Coronary artery (tissue), 2 donors: ENCODE measurements at regions not wholly inside any gene's neighbourhood (a gene's known extent, or its start where the extent isn't known, plus 50 kb on each side); places are given as distances from the start of the nearest gene placed in this dataset.
"Not testable (repeated sequence)": the region's sequence is repeated elsewhere in the genome, so short reads cannot be mapped to it uniquely, and the experiment has no call there.

Experiments
- DNase-seq: peaks from one replicate; pipeline ENCODE4 v3.0.0-alpha.2; 2017; ENCODE audit warnings: low spot score
- H3K27ac ChIP-seq, 2 donors: fragments of 200-600 bp; sonication (generic); one replicate each; pipeline ENCODE4 v1.5.1; 2016 to 2019
- H3K4me3 ChIP-seq: fragments of 200-600 bp; sonication (generic); 2 replicates; pipeline ENCODE4 v1.5.1; 2016; ENCODE audit warnings: mild to moderate bottlenecking, moderate library complexity
- TF ChIP-seq, protein P1 (sequence below): fragments of 200-600 bp; sonication (generic); IDR thresholded peaks from one replicate; pipeline ENCODE4 v1.5.1; 2019; ENCODE audit warnings: antibody characterized with exemption

DNA sequence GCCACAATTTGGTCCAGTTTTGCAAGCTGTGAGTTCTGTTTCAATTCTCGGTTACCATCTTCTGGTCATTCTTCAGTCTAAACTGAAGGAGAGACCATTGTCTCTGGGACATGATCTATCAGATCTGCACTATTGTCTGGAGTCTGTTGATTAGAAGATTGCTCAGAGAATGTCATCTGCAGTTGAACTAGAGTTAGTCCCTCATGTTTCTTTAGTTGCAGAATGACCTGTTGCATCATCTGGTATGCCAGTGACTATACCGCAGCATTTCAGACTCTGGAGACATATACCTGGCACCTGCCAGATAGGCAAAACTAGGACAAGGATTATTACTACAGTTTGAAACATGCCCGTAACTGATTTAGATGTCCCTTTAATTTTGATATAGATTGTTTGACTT lies 194.8 kb downstream of the LRRC70 start:
- DNase-seq, result no peak
- H3K27ac ChIP-seq, result no peak overlapping the region
- no peak overlapping the region for H3K4me3 ChIP-seq
- TF ChIP-seq, protein P1, sequence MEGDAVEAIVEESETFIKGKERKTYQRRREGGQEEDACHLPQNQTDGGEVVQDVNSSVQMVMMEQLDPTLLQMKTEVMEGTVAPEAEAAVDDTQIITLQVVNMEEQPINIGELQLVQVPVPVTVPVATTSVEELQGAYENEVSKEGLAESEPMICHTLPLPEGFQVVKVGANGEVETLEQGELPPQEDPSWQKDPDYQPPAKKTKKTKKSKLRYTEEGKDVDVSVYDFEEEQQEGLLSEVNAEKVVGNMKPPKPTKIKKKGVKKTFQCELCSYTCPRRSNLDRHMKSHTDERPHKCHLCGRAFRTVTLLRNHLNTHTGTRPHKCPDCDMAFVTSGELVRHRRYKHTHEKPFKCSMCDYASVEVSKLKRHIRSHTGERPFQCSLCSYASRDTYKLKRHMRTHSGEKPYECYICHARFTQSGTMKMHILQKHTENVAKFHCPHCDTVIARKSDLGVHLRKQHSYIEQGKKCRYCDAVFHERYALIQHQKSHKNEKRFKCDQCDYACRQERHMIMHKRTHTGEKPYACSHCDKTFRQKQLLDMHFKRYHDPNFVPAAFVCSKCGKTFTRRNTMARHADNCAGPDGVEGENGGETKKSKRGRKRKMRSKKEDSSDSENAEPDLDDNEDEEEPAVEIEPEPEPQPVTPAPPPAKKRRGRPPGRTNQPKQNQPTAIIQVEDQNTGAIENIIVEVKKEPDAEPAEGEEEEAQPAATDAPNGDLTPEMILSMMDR, result no peak

DNA sequence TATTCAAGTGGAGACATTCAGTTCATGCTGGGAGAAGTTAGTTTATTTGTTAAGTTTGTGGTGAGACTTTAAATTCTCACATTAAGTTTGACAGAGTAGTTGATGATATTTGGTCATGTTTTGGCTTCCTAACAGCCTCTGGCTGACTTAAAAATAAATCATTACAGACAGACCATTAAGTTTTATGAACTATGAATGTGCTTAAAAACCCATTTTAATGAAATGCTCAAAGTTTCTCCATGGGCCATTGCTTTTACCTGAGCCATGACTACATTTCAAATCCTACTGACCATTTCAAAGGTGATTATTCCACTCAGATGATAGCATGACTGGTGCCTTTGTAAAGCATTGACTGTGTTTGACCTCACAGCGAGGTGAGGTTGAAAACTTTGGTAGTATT lies 192.7 kb downstream of the LRRC70 start:
- TF ChIP-seq, protein P1, result no peak
- DNase-seq, result no peak
- no peak overlapping the region for H3K4me3 ChIP-seq
- H3K27ac ChIP-seq, result no peak overlapping the region

DNA sequence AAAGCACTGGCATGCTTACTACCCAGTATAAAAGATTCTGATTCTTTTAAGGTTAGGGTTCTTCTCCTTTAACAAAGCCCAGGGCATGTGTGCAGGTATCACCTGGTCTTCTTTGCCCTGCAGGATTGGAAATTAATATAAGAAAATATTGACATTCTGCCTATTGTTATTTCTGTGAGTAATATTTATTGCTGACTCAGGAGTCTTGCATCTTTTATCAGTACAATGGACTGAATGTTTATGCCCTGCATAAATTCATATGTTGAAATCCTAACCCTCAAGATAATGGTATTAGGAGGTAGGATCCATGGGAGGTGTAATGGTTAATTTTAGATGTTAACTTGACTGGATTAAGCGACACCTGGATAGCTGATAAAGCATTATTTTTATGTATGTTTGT lies 189.0 kb downstream of the LRRC70 start:
- H3K4me3 ChIP-seq, result no peak overlapping the region
- DNase-seq, result no peak
- TF ChIP-seq, protein P1, result no peak
- no peak overlapping the region for H3K27ac ChIP-seq

DNA sequence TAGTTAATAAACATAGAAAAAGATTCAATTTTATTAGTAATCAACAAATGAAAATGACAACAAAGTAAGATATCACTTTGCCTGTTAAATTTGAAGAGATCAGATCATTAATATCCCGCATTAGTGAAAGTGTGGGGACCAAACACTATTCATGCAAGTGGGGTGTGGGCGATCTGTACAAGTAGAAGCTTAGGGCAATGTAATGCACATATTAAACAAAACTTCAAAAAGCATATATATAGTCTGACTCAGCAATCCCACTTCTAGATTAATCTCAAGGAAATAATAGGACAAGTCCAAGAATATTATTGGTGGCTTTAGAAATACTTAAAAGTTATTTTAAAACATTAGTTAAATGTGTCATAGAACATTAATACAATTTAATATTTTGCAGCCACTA lies 188.5 kb downstream of the LRRC70 start:
- DNase-seq, result no peak
- Histone ChIP-seq H3K4me3 (no peak overlapping the region), H3K27ac (no peak overlapping the region)
- TF ChIP-seq, protein P1, result no peak

DNA sequence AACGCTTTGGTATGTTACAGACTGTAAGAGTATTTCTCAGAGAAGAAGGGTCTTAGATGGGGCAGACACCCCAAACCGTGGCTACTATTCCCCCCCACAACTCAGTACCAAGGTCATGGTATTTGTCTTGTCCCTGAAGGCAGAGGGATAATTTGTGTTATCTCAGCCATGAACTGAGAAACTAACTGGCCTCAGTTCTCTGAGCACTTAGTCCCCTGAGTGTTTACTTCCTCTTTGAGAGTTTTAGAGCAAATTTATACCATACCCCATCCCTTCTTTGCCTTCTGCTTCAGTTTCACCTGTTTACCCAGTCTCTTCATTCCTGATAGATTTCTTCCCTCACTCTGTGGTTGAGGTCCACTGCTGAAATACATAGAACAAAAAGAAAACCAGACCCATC lies 183.9 kb downstream of the LRRC70 start:
- no peak for DNase-seq
- H3K27ac ChIP-seq, result no peak overlapping the region
- TF ChIP-seq, protein P1, result no peak
- no peak overlapping the region for H3K4me3 ChIP-seq

DNA sequence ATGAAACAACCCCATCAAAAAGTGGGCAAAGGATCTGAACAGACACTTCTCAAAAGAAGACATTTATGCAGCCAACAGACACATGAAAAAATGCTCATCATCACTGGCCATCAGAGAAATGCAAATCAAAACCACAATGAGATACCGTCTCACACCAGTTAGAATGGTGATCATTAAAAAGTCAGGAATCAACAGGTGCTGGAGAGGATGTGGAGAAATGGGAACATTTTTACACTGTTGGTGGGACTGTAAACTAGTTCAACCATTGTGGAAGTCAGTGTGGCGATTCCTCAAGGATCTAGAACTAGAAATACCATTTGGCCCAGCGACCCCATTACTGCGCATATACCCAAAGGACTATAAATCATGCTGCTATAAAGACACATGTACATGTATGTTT lies 179.1 kb downstream of the LRRC70 start:
- DNase-seq, H3K4me3 ChIP-seq, H3K27ac ChIP-seq: not testable (repeated sequence)

DNA sequence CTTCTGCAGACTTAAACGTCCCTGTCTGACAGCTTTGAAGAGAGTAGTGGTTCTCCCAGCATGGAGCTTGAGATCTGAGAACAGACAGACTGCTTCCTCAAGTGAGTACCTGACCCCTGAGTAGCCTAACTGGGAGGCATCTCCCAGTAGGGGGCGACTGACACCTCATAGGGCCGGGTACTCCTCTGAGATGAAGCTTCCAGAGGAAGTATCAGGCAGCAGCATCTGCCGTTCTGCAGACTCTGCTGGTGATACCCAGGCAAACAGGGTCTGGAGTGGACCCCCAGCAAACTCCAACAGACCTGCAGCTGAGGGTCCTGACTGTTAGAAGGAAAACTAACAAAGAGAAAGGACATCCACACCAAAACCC lies 174.4 kb downstream of the LRRC70 start:
- DNase-seq, H3K27ac ChIP-seq, H3K4me3 ChIP-seq: not testable (repeated sequence)

DNA sequence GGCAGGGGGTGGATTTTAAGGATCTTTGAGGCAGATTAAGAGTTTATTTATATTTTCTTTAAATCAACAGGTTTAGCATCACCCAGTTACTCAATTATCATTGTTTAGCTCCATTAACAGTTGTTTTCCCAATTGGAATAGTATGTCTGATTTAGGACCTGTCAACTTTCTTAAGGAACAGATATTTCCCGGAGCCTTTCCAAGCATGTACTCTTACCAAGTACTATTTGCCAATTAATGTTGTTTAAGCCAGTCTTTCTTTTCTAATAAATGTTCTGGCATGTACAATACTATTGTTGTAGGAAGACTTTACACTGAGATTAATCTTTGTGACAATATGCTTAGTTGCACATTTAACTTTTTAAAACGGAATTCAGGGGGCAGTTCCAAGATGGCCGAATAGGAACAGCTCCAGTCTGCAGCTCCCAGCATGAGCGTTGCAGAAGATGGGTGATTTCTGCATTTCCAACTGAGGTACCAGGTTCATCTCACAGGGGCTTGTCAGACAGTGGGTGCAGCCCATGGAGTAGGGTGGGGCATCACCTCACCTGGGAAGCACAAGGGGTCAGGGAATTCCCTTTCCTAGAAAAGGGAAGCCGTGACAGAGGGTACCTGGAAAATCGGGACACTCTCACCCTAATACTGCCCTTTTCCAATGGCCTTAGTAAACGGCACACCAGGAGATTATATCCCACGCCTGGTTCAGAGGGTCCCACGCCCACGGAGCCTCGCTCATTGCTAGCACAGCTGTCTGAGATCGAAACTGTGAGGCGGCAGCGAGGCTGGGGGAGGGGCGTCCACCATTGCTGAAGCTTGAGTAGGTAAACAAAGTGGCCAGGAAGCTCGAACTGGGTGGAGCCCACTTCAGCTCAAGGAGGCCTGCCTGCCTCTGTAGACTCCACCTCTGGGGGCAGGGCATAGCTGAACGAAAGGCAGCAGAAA lies 173.7 kb downstream of the LRRC70 start:
- DNase-seq, H3K27ac ChIP-seq, H3K4me3 ChIP-seq: not testable (repeated sequence)

DNA sequence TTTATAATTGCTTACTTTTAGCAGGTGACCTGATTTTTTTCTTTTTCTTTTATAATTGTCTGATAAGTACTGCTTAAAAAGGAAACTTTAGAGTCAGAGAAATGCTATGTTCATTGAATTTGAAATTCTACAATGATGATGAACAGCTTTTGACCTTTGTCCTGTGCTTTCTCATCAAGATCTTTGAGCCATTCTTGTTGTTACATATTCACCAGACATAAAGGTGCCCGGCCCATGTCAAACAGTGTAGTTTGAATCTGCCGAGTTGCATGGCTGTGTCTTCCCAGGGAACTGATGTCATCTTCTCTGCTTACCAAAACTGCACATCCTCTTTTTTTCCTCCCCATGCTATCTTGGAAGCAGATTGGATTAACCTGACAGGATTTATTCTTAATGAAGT lies 163.6 kb downstream of the LRRC70 start:
- DNase-seq, result no peak
- TF ChIP-seq, protein P1, result no peak
- Histone ChIP-seq H3K27ac (no peak overlapping the region), H3K4me3 (no peak overlapping the region)
